PFSK-1 (cell line): ENCODE measurements at regions not wholly inside any gene's neighbourhood (a gene's known extent, or its start where the extent isn't known, plus 50 kb on each side); places are given as distances from the start of the nearest gene placed in this dataset.

ENCODE experiments used
- FOXP2 ChIP-seq: optimal IDR thresholded peaks from 2 replicates; pipeline ENCODE3; 2011; ENCODE audit warnings: borderline replicate concordance, control low read depth, inconsistent platforms; ENCODE audit not compliant: insufficient read depth; ENCODE audit errors: extremely low read length, extremely low read depth
- POLR2AphosphoS5 ChIP-seq: IDR thresholded peaks from 2 replicates; pipeline ENCODE4 v1.6.1; 2012; ENCODE audit warnings: low read depth, mild to moderate bottlenecking, control low read depth, low read length, moderate library complexity
- REST ChIP-seq, 2 experiments: IDR thresholded peaks; 2 replicates each; pipeline versions ENCODE4 v1.6.1 to v1.8.0; 2011 to 2012; ENCODE audit warnings: low read depth in 2 of 2, low read length in 2 of 2, control low read depth in 1 of 2, inconsistent platforms in 1 of 2, mild to moderate bottlenecking in 1 of 2, moderate library complexity in 1 of 2; ENCODE audit not compliant: insufficient read depth in 1 of 2
- SIN3A ChIP-seq: IDR thresholded peaks from 2 replicates; pipeline ENCODE4 v1.6.1; 2012; ENCODE audit warnings: mild to moderate bottlenecking, low read length, moderate library complexity, borderline replicate concordance; ENCODE audit not compliant: insufficient read depth
- TAF1 ChIP-seq: IDR thresholded peaks from 2 replicates; pipeline ENCODE4 v1.6.1; 2012; ENCODE audit warnings: low read length, control low read depth, borderline replicate concordance; ENCODE audit not compliant: insufficient read depth

GRCh38 chr6:95804847-95805541, 210.8 kb upstream of the FUT9 start:
- no peak for TF ChIP-seq POLR2AphosphoS5
- no peak for TF ChIP-seq TAF1
- no peak for TF ChIP-seq REST (IDR thresholded peaks at IDR 0.05; ENCODE audit: insufficient read depth in 1 of 2, low read depth in 2 of 2, low read length in 2 of 2)
- TF ChIP-seq SIN3A: no peak
- TF ChIP-seq FOXP2: no peak
